LNCAP (cell line): ENCODE measurements at regions not wholly inside any gene's neighbourhood (a gene's known extent, or its start where the extent isn't known, plus 50 kb on each side); places are given as distances from the start of the nearest gene placed in this dataset.

Experiments
- TF ChIP-seq, protein P1 (sequence below): fragments of 450-650 bp; IDR thresholded peaks from 2 replicates; pipeline ENCODE4 v1.5.1; 2017; ENCODE audit warnings: mild to moderate bottlenecking

- TF ChIP-seq, protein P1, sequence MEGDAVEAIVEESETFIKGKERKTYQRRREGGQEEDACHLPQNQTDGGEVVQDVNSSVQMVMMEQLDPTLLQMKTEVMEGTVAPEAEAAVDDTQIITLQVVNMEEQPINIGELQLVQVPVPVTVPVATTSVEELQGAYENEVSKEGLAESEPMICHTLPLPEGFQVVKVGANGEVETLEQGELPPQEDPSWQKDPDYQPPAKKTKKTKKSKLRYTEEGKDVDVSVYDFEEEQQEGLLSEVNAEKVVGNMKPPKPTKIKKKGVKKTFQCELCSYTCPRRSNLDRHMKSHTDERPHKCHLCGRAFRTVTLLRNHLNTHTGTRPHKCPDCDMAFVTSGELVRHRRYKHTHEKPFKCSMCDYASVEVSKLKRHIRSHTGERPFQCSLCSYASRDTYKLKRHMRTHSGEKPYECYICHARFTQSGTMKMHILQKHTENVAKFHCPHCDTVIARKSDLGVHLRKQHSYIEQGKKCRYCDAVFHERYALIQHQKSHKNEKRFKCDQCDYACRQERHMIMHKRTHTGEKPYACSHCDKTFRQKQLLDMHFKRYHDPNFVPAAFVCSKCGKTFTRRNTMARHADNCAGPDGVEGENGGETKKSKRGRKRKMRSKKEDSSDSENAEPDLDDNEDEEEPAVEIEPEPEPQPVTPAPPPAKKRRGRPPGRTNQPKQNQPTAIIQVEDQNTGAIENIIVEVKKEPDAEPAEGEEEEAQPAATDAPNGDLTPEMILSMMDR = no peak
Measured at GRCh38 chr6:6091608-6092002, 84.9 kb upstream of the NRN1 start.

DNA sequence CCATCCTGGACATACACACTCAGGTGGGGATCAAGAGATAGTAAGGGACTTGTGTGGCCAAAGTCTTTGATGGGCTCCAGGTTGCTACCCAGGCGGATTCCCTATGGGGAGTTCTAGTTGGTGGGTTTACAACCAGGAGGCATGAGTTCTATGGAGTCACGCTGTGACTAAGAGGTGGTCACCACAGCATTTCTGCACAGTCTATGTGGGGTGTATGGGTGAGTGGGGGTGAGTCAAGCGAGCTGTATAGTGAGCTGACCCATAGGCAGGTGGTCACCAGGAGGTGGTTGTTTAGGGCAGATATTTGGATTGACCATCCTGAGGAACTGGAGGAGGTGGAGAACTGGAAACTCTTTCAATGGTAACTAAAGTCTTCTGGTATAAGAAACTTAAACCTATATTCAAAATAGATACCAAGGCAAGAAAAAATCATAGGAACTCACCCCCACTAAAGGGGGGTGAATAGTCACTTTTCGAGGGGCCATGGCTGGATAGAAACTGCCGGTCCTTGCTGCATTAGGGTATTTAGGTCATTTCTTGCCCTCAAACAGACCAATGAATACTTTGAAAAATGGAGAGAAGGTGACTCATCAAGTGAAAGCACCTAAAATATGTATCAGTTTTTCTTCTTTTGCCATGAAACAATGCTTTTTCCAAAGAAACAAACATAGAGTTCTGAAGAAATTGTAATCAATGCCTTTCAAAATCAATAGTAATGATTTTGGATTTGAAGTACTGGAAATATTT is 84.3 kb upstream of the NRN1 start:
- TF ChIP-seq, protein P1 = no peak

DNA sequence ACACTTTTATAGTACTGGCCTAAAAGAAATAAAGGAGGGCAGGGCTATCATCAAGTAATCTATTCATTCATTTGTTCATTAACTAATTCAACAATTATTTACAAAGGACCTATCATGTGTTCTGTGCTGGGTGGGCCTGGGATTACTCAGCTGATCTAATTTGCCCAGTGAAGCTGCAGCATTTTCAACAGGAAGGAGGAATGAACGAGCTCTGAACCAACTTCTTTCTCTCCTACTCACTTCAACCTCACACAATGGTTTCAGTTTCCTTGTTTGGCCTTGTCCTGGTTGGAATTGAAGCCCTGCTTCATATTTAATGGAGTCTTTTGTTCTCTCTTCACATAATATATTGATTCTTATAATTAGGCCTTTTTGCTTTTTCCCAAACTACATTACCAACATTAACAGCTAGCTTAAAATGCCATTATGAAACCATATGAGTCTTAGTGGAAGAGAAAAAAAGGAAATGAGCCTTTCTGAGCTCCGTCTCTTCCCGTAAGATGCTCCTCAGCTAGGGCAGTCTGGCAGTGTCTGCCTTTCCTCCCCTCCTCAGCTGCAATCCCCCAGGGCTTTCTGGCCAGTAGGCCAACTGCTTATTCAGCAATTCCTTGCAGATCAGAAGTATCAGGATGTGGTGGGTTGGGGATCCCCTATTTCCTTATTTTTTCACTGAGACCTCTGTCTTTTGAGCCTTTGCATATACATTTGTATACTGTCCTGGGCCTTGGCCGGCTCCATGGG is 79.4 kb upstream of the NRN1 start:
- TF ChIP-seq, protein P1 = no peak

GRCh38 chr6:6080975-6081374 is 74.2 kb upstream of the NRN1 start:
- TF ChIP-seq, protein P1 = no peak

DNA sequence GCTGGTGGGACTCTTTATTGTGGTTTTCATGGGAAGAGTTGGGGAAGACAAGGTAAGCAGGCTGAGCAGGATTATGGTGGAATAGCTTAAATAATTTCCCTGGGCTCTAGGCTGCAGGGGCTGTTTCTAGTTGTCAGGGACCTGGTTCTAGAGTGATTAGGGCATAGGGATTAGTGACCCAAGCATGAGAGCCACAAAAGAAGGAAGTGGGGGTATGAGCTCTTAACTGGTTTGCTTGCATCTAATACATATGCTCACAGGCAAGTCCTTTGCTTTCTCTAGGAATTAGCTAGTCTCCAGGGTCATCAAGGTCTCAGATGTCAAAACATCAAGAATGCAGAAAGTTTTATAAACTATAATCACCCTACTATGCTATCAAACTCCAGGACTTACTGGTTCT is 67.5 kb upstream of the NRN1 start:
- TF ChIP-seq, protein P1 = no peak

- TF ChIP-seq, protein P1 = no peak
Measured at GRCh38 chr6:6058054-6058444, 51.3 kb upstream of the NRN1 start.

- TF ChIP-seq, protein P1 = peak; percentile 65
Measured at GRCh38 chr6:6057442-6058053, 50.8 kb upstream of the NRN1 start.
